Activated naive CD8-positive, alpha-beta T cell treated with anti-CD3 and anti-CD28 coated beads for 36 hours (primary cell): ENCODE measurements at regions not wholly inside any gene's neighbourhood (a gene's known extent, or its start where the extent isn't known, plus 50 kb on each side); places are given as distances from the start of the nearest gene placed in this dataset.
"Not testable (repeated sequence)": the region's sequence is repeated elsewhere in the genome, so short reads cannot be mapped to it uniquely, and the experiment has no call there.

Experiments
- DNase-seq: peaks from one replicate; pipeline ENCODE4 v3.0.0; 2021
- H3K27ac Mint-ChIP-seq: one replicate; pipeline ENCODE4 v1.8.0; 2022; ENCODE audit warnings: mild to moderate bottlenecking, moderate library complexity, mixed read lengths
- H3K27me3 Mint-ChIP-seq: one replicate; pipeline ENCODE4 v1.8.0; 2022; ENCODE audit warnings: mild to moderate bottlenecking, mixed read lengths
- H3K36me3 Mint-ChIP-seq: one replicate; pipeline ENCODE4 v1.8.0; 2021; ENCODE audit warnings: mild to moderate bottlenecking, mixed read lengths
- H3K4me1 Mint-ChIP-seq: one replicate; pipeline ENCODE4 v1.8.0; 2021; ENCODE audit warnings: mixed read lengths
- H3K4me3 Mint-ChIP-seq: one replicate; pipeline ENCODE4 v1.8.0; 2022; ENCODE audit warnings: mild to moderate bottlenecking, moderate library complexity, mixed read lengths
- H3K9me3 Mint-ChIP-seq: one replicate; pipeline ENCODE4 v1.8.0; 2022; ENCODE audit warnings: mixed read lengths

- DNase-seq: no peak
- H3K36me3 Mint-ChIP-seq: no peaks in the 10 kb centered on the region
- H3K4me3 Mint-ChIP-seq: no peak overlapping the region
- no peaks in the 10 kb centered on the region for H3K27me3 Mint-ChIP-seq
- no peaks in the 10 kb centered on the region for H3K4me1 Mint-ChIP-seq
- no peak overlapping the region for H3K27ac Mint-ChIP-seq
- H3K9me3 Mint-ChIP-seq: peaks cover 3% of the 10 kb centered on the region
Observed at GRCh38 chrX:140273921-140274320, 230.9 kb downstream of the SOX3 start.

GRCh38 chrX:140250391-140250790, 254.5 kb downstream of the SOX3 start:
- no peaks in the 10 kb centered on the region for H3K27me3 Mint-ChIP-seq
- no peak overlapping the region for H3K27ac Mint-ChIP-seq
- H3K9me3 Mint-ChIP-seq: no peaks in the 10 kb centered on the region
- H3K4me3 Mint-ChIP-seq: no peak overlapping the region
- no peaks in the 10 kb centered on the region for H3K4me1 Mint-ChIP-seq
- H3K36me3 Mint-ChIP-seq: no peaks in the 10 kb centered on the region
- no peak for DNase-seq

- no peak overlapping the region for H3K4me3 Mint-ChIP-seq
- H3K9me3 Mint-ChIP-seq: no peaks in the 10 kb centered on the region
- H3K4me1 Mint-ChIP-seq: no peaks in the 10 kb centered on the region
- DNase-seq: no peak
- H3K27me3 Mint-ChIP-seq: no peaks in the 10 kb centered on the region
- no peak overlapping the region for H3K27ac Mint-ChIP-seq
- H3K36me3 Mint-ChIP-seq: no peaks in the 10 kb centered on the region
Observed at GRCh38 chrX:140249088-140249487, 255.8 kb downstream of the SOX3 start.

GRCh38 chrX:140229191-140229590, 263.9 kb upstream of the CXorf66 start:
- H3K36me3 Mint-ChIP-seq: no peaks in the 10 kb centered on the region
- no peaks in the 10 kb centered on the region for H3K27me3 Mint-ChIP-seq
- H3K4me1 Mint-ChIP-seq: no peaks in the 10 kb centered on the region
- no peak overlapping the region for H3K4me3 Mint-ChIP-seq
- H3K27ac Mint-ChIP-seq: no peak overlapping the region
- DNase-seq: no peak
- peaks cover 5% of the 10 kb centered on the region for H3K9me3 Mint-ChIP-seq

- not testable (repeated sequence) for H3K36me3 Mint-ChIP-seq, H3K9me3 Mint-ChIP-seq, H3K27me3 Mint-ChIP-seq, H3K27ac Mint-ChIP-seq, H3K4me3 Mint-ChIP-seq, DNase-seq, H3K4me1 Mint-ChIP-seq
Observed at GRCh38 chrX:140226037-140226436, 260.7 kb upstream of the CXorf66 start.

GRCh38 chrX:140215894-140216293, 250.6 kb upstream of the CXorf66 start:
- not testable (repeated sequence) for H3K4me3 Mint-ChIP-seq, DNase-seq, H3K27me3 Mint-ChIP-seq, H3K9me3 Mint-ChIP-seq, H3K4me1 Mint-ChIP-seq, H3K36me3 Mint-ChIP-seq, H3K27ac Mint-ChIP-seq

- H3K9me3 Mint-ChIP-seq, H3K27ac Mint-ChIP-seq, DNase-seq, H3K27me3 Mint-ChIP-seq, H3K4me1 Mint-ChIP-seq, H3K4me3 Mint-ChIP-seq, H3K36me3 Mint-ChIP-seq: not testable (repeated sequence)
Observed at GRCh38 chrX:140214518-140214917, 249.2 kb upstream of the CXorf66 start.

DNA sequence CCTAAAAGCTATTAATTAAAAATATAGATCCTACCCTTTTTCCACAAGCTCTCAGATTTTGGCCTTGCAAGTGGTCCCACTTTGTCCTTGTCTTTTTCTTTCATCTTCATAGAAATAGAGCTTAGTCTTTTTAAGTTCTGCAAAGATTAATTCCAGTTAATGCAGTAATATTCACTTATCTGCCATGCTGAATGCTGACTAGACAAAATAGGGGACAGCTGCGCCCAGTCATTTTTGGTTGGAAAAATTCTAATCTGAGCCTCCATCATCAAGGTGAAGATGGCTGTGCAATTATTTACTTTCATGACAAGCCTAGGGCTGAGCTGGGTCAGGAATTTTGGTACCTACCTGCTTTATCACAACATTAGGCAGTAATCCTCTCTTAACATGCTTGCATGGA, 241.3 kb upstream of the CXorf66 start:
- Mint-ChIP-seq H3K4me1 (no peaks in the 10 kb centered on the region), H3K9me3 (peaks cover 2% of the 10 kb centered on the region)

GRCh38 chrX:140190441-140191108, 225.3 kb upstream of the CXorf66 start:
- Mint-ChIP-seq H3K27ac (no peak overlapping the region), H3K27me3 (no peaks in the 10 kb centered on the region), H3K36me3 (no peaks in the 10 kb centered on the region), H3K4me1 (no peaks in the 10 kb centered on the region), H3K9me3 (no peaks in the 10 kb centered on the region), H3K4me3 (no peak overlapping the region)
- no peak for DNase-seq

More for the DNA sequence above, 241.3 kb upstream of the CXorf66 start:
- Mint-ChIP-seq H3K36me3 (no peaks in the 10 kb centered on the region), H3K27me3 (no peaks in the 10 kb centered on the region), H3K4me3 (no peak overlapping the region), H3K27ac (no peak overlapping the region)
- no peak for DNase-seq

DNA sequence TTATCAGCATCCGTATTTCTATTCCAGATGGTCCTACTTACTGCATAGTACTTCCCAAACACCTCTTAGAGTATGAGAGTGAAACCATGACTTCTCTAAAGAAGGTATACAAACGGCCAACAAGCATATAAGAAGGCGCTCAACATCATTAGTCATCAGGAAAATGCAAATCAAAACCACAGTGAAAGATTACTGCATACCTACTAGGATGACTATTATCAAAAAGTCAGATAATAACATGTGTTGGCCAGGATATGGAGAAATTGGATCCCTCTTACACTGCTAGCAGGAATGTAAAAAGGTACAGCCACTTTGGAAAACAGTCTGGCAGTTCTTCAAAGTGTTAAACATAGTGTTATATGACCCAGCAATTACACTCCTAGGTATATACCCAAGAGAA, 215.3 kb upstream of the CXorf66 start:
- Mint-ChIP-seq H3K4me3 (no peak overlapping the region), H3K27ac (no peak overlapping the region), H3K4me1 (no peaks in the 10 kb centered on the region), H3K36me3 (no peaks in the 10 kb centered on the region), H3K27me3 (no peaks in the 10 kb centered on the region), H3K9me3 (no peaks in the 10 kb centered on the region)
- DNase-seq: no peak

- H3K27me3 Mint-ChIP-seq: no peaks in the 10 kb centered on the region
- no peak overlapping the region for H3K4me3 Mint-ChIP-seq
- H3K36me3 Mint-ChIP-seq: no peaks in the 10 kb centered on the region
- no peak overlapping the region for H3K27ac Mint-ChIP-seq
- DNase-seq: no peak
- no peaks in the 10 kb centered on the region for H3K9me3 Mint-ChIP-seq
- no peaks in the 10 kb centered on the region for H3K4me1 Mint-ChIP-seq
Observed at GRCh38 chrX:140177821-140178220, 212.5 kb upstream of the CXorf66 start.

GRCh38 chrX:140172401-140172800, 207.1 kb upstream of the CXorf66 start:
- no peaks in the 10 kb centered on the region for H3K4me1 Mint-ChIP-seq
- no peak overlapping the region for H3K27ac Mint-ChIP-seq
- DNase-seq: no peak
- no peak overlapping the region for H3K4me3 Mint-ChIP-seq
- H3K9me3 Mint-ChIP-seq: no peaks in the 10 kb centered on the region
- H3K36me3 Mint-ChIP-seq: no peaks in the 10 kb centered on the region
- no peaks in the 10 kb centered on the region for H3K27me3 Mint-ChIP-seq

- Mint-ChIP-seq H3K36me3 (no peaks in the 10 kb centered on the region), H3K9me3 (no peaks in the 10 kb centered on the region), H3K27ac (no peak overlapping the region), H3K27me3 (no peaks in the 10 kb centered on the region), H3K4me1 (no peaks in the 10 kb centered on the region), H3K4me3 (no peak overlapping the region)
- DNase-seq: no peak
Observed at GRCh38 chrX:140167551-140167950, 202.2 kb upstream of the CXorf66 start.

GRCh38 chrX:140165849-140166248, 200.5 kb upstream of the CXorf66 start:
- Mint-ChIP-seq H3K4me3 (no peak overlapping the region), H3K9me3 (no peaks in the 10 kb centered on the region), H3K4me1 (no peaks in the 10 kb centered on the region), H3K27me3 (no peaks in the 10 kb centered on the region), H3K36me3 (no peaks in the 10 kb centered on the region), H3K27ac (no peak overlapping the region)
- DNase-seq: no peak

- Mint-ChIP-seq H3K27me3 (no peaks in the 10 kb centered on the region), H3K27ac (no peak overlapping the region), H3K9me3 (no peaks in the 10 kb centered on the region), H3K36me3 (no peaks in the 10 kb centered on the region), H3K4me1 (no peaks in the 10 kb centered on the region), H3K4me3 (no peak overlapping the region)
- no peak for DNase-seq
Observed at GRCh38 chrX:140164391-140164790, 199.1 kb upstream of the CXorf66 start.

- H3K27me3 Mint-ChIP-seq: no peaks in the 10 kb centered on the region
- H3K27ac Mint-ChIP-seq: no peak overlapping the region
- no peak overlapping the region for H3K4me3 Mint-ChIP-seq
- H3K9me3 Mint-ChIP-seq: no peaks in the 10 kb centered on the region
- H3K36me3 Mint-ChIP-seq: no peaks in the 10 kb centered on the region
- H3K4me1 Mint-ChIP-seq: no peaks in the 10 kb centered on the region
- DNase-seq: no peak
Observed at GRCh38 chrX:140163371-140164159, 198.2 kb upstream of the CXorf66 start.
